VCaP (cell line): ENCODE measurements at regions not wholly inside any gene's neighbourhood (a gene's known extent, or its start where the extent isn't known, plus 50 kb on each side); places are given as distances from the start of the nearest gene placed in this dataset.

Experiments used
- H3K27ac ChIP-seq: fragments of 450-650 bp; 2 replicates; pipeline ENCODE4 v1.5.1; 2017
- TF ChIP-seq, protein P1 (sequence below): fragments of 450-650 bp; conservative IDR thresholded peaks from 2 replicates; pipeline ENCODE4 v1.5.1; 2017; ENCODE audit warnings: mild to moderate bottlenecking, moderate library complexity

DNA sequence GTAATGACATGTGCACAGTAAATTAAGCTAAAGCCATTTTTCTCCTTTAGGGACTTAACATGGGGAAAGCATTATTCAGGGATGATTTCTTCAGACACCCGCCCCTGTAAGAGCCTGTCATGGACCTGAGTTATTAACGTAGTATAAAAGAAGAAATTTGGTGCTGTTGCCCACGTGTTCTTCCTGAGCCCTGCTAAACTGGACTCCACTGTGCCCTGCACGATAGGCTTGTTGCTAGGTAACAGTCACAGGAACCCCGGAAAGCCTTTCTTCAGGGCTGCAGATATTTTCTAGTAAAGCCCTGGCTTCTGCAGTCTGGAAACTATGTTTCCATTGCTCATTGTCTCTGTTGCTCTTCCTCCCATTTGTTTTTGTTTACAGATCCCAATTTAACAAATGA is 157.9 kb downstream of the LRRC30 start:
- TF ChIP-seq, protein P1, sequence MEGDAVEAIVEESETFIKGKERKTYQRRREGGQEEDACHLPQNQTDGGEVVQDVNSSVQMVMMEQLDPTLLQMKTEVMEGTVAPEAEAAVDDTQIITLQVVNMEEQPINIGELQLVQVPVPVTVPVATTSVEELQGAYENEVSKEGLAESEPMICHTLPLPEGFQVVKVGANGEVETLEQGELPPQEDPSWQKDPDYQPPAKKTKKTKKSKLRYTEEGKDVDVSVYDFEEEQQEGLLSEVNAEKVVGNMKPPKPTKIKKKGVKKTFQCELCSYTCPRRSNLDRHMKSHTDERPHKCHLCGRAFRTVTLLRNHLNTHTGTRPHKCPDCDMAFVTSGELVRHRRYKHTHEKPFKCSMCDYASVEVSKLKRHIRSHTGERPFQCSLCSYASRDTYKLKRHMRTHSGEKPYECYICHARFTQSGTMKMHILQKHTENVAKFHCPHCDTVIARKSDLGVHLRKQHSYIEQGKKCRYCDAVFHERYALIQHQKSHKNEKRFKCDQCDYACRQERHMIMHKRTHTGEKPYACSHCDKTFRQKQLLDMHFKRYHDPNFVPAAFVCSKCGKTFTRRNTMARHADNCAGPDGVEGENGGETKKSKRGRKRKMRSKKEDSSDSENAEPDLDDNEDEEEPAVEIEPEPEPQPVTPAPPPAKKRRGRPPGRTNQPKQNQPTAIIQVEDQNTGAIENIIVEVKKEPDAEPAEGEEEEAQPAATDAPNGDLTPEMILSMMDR, result no peak
- no peak overlapping the region for H3K27ac ChIP-seq

GRCh38 chr18:7390731-7391492 is 160.0 kb downstream of the LRRC30 start:
- no peak overlapping the region for H3K27ac ChIP-seq
- TF ChIP-seq, protein P1, result no peak

DNA sequence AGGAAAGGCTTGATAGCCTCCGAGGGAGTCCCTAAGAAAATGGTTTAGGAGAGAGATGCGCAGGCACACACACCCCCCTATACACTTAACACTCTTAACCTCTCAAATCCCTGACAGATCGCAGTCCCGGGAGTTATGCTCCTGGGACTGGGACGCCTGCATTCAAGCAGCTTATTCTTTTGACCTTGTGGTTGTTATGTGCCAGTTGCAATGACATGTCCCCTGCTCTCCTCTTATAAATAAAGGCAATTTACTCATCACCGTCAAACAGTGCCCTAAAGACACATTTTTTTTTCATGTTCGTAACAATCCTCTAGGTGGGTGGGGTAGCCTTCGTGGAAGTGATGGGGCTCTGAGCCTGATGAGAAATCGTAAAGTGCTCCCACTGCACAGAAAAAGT is 162.2 kb downstream of the LRRC30 start:
- TF ChIP-seq, protein P1, result no peak
- no peak overlapping the region for H3K27ac ChIP-seq

DNA sequence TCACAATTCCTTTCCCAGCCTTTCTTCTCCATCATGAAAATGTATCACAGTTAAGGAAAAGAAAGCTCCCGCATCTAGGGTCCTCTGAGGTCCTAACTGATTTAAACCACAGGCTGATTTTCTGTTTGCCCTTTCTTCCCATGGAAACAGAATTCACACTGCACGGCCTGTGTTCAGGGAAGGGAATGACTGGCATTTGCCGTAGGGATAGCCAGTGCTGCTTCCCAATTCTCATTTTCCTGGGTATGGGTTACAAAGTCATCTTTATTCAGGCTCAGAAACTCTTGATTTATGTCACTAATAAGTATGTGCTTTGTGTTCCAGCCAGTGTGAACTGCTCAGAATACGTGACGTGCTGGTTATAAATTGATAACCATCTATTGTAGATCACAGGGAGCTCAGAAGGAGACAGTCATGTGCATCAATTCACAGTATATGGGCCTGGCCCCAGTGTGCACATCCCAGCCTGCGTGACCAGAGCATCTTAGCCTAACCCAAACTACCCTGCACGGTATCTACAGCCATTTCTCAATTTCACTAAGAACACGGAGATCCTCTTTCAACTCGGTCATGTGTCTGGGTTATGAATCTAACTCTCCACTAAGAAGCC is 163.3 kb downstream of the LRRC30 start:
- no peak overlapping the region for H3K27ac ChIP-seq
- TF ChIP-seq, protein P1, result no peak

- H3K27ac ChIP-seq, result no peak overlapping the region
- TF ChIP-seq, protein P1, result no peak
Observed at GRCh38 chr18:7395566-7395965, 164.7 kb downstream of the LRRC30 start.

GRCh38 chr18:7413906-7414305 is 153.2 kb upstream of the PTPRM start:
- H3K27ac ChIP-seq, result no peak overlapping the region
- TF ChIP-seq, protein P1, result no peak

- TF ChIP-seq, protein P1, result no peak
- no peak overlapping the region for H3K27ac ChIP-seq
Observed at GRCh38 chr18:7414459-7414858, 152.7 kb upstream of the PTPRM start.
